ENCODE measurements at regions not wholly inside any gene's neighbourhood (a gene's known extent, or its start where the extent isn't known, plus 50 kb on each side); places are given as distances from the start of the nearest gene placed in this dataset.
A peak's percentile ranks its signal among the peaks of the same experiment; 100 is the strongest.

- DNase-seq (no peak), ATAC-seq (no peak)
- intact Hi-C loops (cut with DNase I): loop anchor here in 2 of 10 donors (10.0 kb wide), 2 partner anchors 193 to 673 kb away; no protein-coding TSS in a partner anchor
- Histone ChIP-seq H3K36me3 (no peaks in the 10 kb centered on the region), H3K4me3 (no peak overlapping the region), H3K27ac (no peak overlapping the region), H3K27me3 (no peaks in the 10 kb centered on the region), H3K4me1 (no peaks in the 10 kb centered on the region), H3K9me3 (peaks cover 0 to 29% (median 3%) of the 10 kb centered on the region in 11 donors)
- TF ChIP-seq, protein P1, sequence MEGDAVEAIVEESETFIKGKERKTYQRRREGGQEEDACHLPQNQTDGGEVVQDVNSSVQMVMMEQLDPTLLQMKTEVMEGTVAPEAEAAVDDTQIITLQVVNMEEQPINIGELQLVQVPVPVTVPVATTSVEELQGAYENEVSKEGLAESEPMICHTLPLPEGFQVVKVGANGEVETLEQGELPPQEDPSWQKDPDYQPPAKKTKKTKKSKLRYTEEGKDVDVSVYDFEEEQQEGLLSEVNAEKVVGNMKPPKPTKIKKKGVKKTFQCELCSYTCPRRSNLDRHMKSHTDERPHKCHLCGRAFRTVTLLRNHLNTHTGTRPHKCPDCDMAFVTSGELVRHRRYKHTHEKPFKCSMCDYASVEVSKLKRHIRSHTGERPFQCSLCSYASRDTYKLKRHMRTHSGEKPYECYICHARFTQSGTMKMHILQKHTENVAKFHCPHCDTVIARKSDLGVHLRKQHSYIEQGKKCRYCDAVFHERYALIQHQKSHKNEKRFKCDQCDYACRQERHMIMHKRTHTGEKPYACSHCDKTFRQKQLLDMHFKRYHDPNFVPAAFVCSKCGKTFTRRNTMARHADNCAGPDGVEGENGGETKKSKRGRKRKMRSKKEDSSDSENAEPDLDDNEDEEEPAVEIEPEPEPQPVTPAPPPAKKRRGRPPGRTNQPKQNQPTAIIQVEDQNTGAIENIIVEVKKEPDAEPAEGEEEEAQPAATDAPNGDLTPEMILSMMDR (IDR thresholded peaks at IDR 0.05): no peak
- 71 to 77% methylated on average over 1 of the region's 1 CpG for WGBS, 2 donors
These were observed 590.5 kb upstream of the ADAMTS5 start for GRCh38 chr21:27557356-27557755.

- no peaks in the 10 kb centered on the region for H3K4me1 ChIP-seq
- no peak overlapping the region for H3K4me3 ChIP-seq
- TF ChIP-seq, protein P1 (IDR thresholded peaks at IDR 0.05): no peak
- ATAC-seq: no peak
- 94 to 97% methylated on average over 2 of the region's 2 CpGs for WGBS, 2 donors
- no peak for DNase-seq
- no peak overlapping the region for H3K27ac ChIP-seq
- no peaks in the 10 kb centered on the region for H3K36me3 ChIP-seq
- peaks cover 0 to 38% (median 7%) of the 10 kb centered on the region in 11 donors for H3K9me3 ChIP-seq
- no peaks in the 10 kb centered on the region for H3K27me3 ChIP-seq
- intact Hi-C loops (cut with DNase I): loop anchor here in 2 of 10 donors (10.0 kb wide), 2 partner anchors 191 to 671 kb away; no protein-coding TSS in a partner anchor
These were observed 589.1 kb upstream of the ADAMTS5 start for GRCh38 chr21:27555996-27556395.

DNA sequence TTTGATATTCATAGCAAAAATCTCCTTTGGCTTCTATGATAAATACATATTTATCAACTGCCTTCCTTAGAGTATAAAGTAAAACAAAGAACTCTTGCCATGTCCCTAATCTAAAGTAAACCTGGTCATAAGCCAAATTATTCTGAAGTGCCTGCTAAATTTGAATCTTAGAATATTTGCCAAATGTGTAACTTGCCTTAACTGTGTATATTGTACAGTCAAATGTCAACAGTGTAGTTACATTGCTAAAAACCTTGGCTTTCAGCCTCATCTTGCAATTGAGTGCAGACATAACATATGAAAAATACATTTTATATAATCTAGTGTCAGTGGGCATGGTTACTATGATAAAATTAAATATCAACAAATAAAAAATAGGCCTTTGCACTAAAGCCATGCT, 583.4 kb upstream of the ADAMTS5 start:
- peaks cover 0 to 28% (median 7%) of the 10 kb centered on the region in 11 donors for H3K9me3 ChIP-seq
- peaks cover 0 to 13% (median 6%) of the 10 kb centered on the region in 9 donors for H3K4me1 ChIP-seq
- peak in 3 of 8 donors; percentile 62 to 78 (median 66) for ATAC-seq
- no peak for DNase-seq
- TF ChIP-seq, protein P1 (IDR thresholded peaks at IDR 0.05): no peak
- H3K27ac ChIP-seq: no peak overlapping the region
- H3K4me3 ChIP-seq: no peak overlapping the region
- no peaks in the 10 kb centered on the region for H3K36me3 ChIP-seq
- no peaks in the 10 kb centered on the region for H3K27me3 ChIP-seq
- intact Hi-C loops (cut with DNase I): loop anchor here in 2 of 10 donors (10.0 kb wide), 2 partner anchors 185 to 665 kb away; no protein-coding TSS in a partner anchor

- no peak overlapping the region for H3K4me3 ChIP-seq
- H3K36me3 ChIP-seq: no peaks in the 10 kb centered on the region
- TF ChIP-seq, protein P1 (IDR thresholded peaks at IDR 0.05): no peak
- no peaks in the 10 kb centered on the region for H3K27me3 ChIP-seq
- 76 to 77% methylated on average over 4 of the region's 4 CpGs for WGBS, 2 donors
- DNase-seq (no peak), ATAC-seq (no peak)
- peaks cover 0 to 22% (median 7%) of the 10 kb centered on the region in 11 donors for H3K9me3 ChIP-seq
- peaks cover 0 to 13% (median 6%) of the 10 kb centered on the region in 9 donors for H3K4me1 ChIP-seq
- H3K27ac ChIP-seq: no peak overlapping the region
- intact Hi-C loops (cut with DNase I): no loop called here
These were observed 581.6 kb upstream of the ADAMTS5 start for GRCh38 chr21:27548486-27548885.

Measured in heart right ventricle (tissue), 16 donors.